ENCODE measurements at regions not wholly inside any gene's neighbourhood (a gene's known extent, or its start where the extent isn't known, plus 50 kb on each side); places are given as distances from the start of the nearest gene placed in this dataset.

DNA sequence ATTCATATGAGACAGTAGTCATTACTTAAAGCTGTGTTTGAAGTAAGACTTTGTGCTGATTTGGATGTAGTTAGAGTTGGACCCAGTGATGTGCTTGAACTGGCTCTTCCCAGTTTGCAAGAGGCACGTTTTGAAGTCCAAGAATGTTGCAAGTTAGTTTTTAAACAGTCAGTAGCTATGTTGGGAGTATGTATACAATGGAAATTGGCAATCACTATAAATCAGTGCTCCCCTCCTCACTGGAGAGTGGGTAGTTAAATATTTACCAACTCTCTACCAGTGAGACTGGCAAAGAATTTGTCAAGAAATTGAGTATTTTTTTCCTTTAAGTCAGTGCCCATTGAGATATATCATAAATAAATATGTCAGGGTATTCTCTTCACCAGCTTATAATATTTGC lies 191.9 kb upstream of the SPRY1 start:
- Histone ChIP-seq H3K4me1 (ENCODE audit: control insufficient read depth, insufficient read depth, low read length) (no peaks in the 10 kb centered on the region), H3K9me3 (ENCODE audit: control insufficient read depth, low read length) (no peaks in the 10 kb centered on the region)

DNA sequence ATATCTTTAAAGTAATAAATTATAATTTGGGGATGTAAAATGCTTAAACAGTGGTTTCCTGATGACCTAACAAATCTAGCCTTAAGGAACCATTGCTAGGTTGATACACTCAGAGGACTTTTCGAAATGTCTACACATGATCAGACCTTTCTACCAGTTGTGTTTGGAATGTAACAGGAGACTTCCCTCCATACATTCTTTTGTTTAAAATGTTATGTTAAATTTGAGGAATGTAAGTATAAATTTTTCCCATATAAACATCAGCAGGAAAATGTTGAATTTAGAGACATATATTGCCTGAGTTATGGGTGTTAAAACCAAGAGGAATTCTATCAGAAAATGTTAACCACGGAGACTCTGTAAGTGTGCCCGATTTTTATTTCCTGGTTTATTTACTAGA lies 190.6 kb upstream of the SPRY1 start:
- Histone ChIP-seq H3K4me1 (ENCODE audit: control insufficient read depth, insufficient read depth, low read length) (no peaks in the 10 kb centered on the region), H3K9me3 (ENCODE audit: control insufficient read depth, low read length) (no peaks in the 10 kb centered on the region), H3K4me3 (ENCODE audit: low read length) (no peak overlapping the region), H3K9ac (ENCODE audit: low read length) (no peak overlapping the region), H3K36me3 (ENCODE audit: control insufficient read depth, insufficient read depth, low read length) (no peaks in the 10 kb centered on the region), H3K27me3 (ENCODE audit: control insufficient read depth, insufficient read depth, low read length) (no peaks in the 10 kb centered on the region)

More for the DNA sequence above, 191.9 kb upstream of the SPRY1 start:
- Histone ChIP-seq H3K4me3 (ENCODE audit: low read length) (no peak overlapping the region), H3K36me3 (ENCODE audit: control insufficient read depth, insufficient read depth, low read length) (no peaks in the 10 kb centered on the region), H3K27me3 (ENCODE audit: control insufficient read depth, insufficient read depth, low read length) (no peaks in the 10 kb centered on the region), H3K9ac (ENCODE audit: low read length) (no peak overlapping the region)

DNA sequence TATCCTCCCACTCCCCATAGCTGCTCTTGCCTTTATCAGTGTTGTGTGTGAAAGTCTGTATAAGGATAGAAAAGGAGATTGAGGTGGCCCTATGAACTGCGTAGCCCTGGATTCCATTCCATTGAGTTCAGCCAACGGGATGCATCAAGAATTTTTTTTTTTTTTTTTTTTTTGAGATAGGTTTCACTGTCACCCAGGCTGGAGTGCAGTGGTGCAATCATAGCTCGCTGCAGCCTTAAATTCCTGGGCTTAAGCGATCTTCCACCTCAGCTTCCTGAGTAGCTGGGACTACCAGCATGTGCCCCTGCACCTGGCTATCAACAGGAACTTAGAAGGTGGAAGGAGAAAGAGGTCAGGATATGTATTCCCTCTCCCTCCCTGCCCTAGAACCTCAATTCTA lies 187.2 kb upstream of the SPRY1 start:
- H3K9me3 ChIP-seq (ENCODE audit: control insufficient read depth, low read length) = no peaks in the 10 kb centered on the region
- H3K36me3 ChIP-seq (ENCODE audit: control insufficient read depth, insufficient read depth, low read length) = no peaks in the 10 kb centered on the region
- H3K9ac ChIP-seq (ENCODE audit: low read length) = no peak overlapping the region
- H3K4me3 ChIP-seq (ENCODE audit: low read length) = no peak overlapping the region
- no peaks in the 10 kb centered on the region for H3K4me1 ChIP-seq (ENCODE audit: control insufficient read depth, insufficient read depth, low read length)
- H3K27me3 ChIP-seq (ENCODE audit: control insufficient read depth, insufficient read depth, low read length) = no peaks in the 10 kb centered on the region

DNA sequence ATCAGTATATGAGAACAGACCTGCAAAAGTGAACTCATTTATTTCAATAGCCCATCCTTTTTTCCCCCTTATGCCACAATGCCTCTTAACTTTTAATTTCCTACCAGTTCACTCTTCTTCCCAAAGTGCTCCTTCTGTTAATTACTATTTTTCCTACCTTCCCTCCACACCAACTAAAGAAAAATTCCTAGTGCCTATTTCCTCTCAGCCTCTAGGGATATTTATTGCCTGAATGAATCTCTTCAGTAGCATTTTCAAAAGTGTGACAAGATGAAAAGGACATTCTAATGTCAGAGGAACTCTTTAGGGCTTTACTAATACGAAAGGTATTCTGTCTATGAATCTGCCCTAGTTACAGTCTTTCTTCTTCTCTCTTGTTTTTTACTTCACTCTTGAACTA lies 181.1 kb upstream of the SPRY1 start:
- no peak overlapping the region for H3K4me3 ChIP-seq (ENCODE audit: low read length)

DNA sequence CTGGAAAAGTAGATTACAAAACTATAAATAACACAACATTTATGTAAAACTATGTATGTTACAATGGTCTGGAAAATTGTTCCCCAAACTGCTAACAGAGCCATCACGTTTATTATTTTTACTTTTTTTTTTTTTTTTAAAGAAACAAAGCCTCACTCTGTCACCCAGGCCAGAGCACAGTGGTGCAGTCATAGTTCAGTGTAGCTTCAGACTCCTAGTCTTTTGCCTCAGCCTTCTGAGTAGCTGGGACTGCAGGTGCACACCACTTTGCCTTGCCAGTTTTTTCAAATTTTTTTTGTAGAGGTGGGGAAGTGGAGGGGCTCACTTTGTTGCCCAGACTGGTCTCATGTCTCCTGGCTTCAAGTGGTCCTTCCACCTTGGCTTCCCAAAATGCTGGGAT lies 180.1 kb upstream of the SPRY1 start:
- Histone ChIP-seq H3K4me3 (ENCODE audit: low read length) (no peak overlapping the region), H3K4me1 (ENCODE audit: control insufficient read depth, insufficient read depth, low read length) (no peaks in the 10 kb centered on the region), H3K9ac (ENCODE audit: low read length) (no peak overlapping the region)

More for the DNA sequence above, 181.1 kb upstream of the SPRY1 start:
- Histone ChIP-seq H3K36me3 (ENCODE audit: control insufficient read depth, insufficient read depth, low read length) (no peaks in the 10 kb centered on the region), H3K4me1 (ENCODE audit: control insufficient read depth, insufficient read depth, low read length) (no peaks in the 10 kb centered on the region), H3K27me3 (ENCODE audit: control insufficient read depth, insufficient read depth, low read length) (no peaks in the 10 kb centered on the region), H3K9ac (ENCODE audit: low read length) (no peak overlapping the region), H3K9me3 (ENCODE audit: control insufficient read depth, low read length) (no peaks in the 10 kb centered on the region)

DNA sequence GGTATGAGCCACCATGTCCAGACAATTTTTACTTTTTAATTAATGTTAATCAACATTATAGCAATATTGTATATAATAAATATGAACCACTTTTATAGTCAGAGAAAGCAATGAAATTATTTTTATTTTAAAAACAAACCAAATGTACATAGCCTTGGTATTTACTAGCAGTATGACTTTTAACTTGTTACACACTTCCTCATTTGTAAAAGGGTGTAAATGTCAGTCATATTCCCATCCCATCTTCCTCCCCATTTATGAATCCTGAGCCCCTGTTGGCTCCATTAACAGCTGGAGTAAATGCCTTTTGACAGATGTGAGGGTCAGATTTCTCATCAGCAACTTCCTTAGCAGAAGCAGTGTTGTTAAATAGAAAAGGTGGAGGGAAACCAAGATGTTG lies 179.6 kb upstream of the SPRY1 start:
- Histone ChIP-seq H3K4me3 (ENCODE audit: low read length) (no peak overlapping the region), H3K27me3 (ENCODE audit: control insufficient read depth, insufficient read depth, low read length) (no peaks in the 10 kb centered on the region), H3K36me3 (ENCODE audit: control insufficient read depth, insufficient read depth, low read length) (no peaks in the 10 kb centered on the region)

More for the DNA sequence above, 180.1 kb upstream of the SPRY1 start:
- Histone ChIP-seq H3K9me3 (ENCODE audit: control insufficient read depth, low read length) (no peaks in the 10 kb centered on the region), H3K36me3 (ENCODE audit: control insufficient read depth, insufficient read depth, low read length) (no peaks in the 10 kb centered on the region), H3K27me3 (ENCODE audit: control insufficient read depth, insufficient read depth, low read length) (no peaks in the 10 kb centered on the region)

DNA sequence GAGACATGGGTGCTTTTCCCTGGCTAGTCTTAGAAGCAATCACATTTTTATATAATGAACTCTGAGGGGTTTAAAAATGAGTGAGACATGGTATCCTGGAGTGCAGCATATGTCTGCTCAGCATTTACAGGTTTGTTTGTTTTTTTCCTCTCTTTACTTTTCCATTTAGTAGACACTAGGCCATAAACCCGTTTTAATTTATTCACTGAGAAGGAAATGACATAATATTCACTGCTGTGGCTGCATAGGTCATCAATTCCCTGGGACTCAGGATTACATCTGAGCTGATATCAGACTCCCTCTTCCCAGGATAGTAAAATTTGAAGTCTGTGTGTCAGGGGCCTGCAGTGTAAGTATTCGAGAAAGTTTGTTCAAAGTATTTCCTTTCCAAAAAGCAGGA lies 178.9 kb upstream of the SPRY1 start:
- Histone ChIP-seq H3K4me1 (ENCODE audit: control insufficient read depth, insufficient read depth, low read length) (no peaks in the 10 kb centered on the region), H3K9ac (ENCODE audit: low read length) (no peak overlapping the region), H3K27me3 (ENCODE audit: control insufficient read depth, insufficient read depth, low read length) (no peaks in the 10 kb centered on the region), H3K9me3 (ENCODE audit: control insufficient read depth, low read length) (no peaks in the 10 kb centered on the region), H3K36me3 (ENCODE audit: control insufficient read depth, insufficient read depth, low read length) (no peaks in the 10 kb centered on the region), H3K4me3 (ENCODE audit: low read length) (no peak overlapping the region)

More for the DNA sequence above, 179.6 kb upstream of the SPRY1 start:
- H3K4me1 ChIP-seq (ENCODE audit: control insufficient read depth, insufficient read depth, low read length) = no peaks in the 10 kb centered on the region
- H3K9me3 ChIP-seq (ENCODE audit: control insufficient read depth, low read length) = no peaks in the 10 kb centered on the region
- no peak overlapping the region for H3K9ac ChIP-seq (ENCODE audit: low read length)

DNA sequence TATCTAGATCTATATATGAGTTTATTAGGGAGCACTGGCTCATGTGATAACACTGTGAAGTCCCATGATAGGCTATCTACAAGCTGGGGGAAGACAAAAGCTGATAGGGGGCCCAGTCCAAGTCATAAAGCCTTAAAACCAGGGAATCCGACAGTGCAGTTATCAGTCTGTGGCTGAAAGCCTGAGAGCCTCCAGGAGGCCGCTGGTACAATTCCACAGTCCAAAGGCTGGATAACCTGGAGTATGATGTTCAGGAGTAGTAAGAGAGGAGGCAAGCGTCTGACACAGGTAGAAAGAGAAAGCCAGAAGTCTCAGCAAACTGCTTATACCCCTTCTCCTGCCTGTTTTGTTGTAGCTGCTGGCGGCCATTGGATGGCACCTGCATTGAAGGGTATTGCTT lies 177.6 kb upstream of the SPRY1 start:
- Histone ChIP-seq H3K4me3 (ENCODE audit: low read length) (no peak overlapping the region), H3K27me3 (ENCODE audit: control insufficient read depth, insufficient read depth, low read length) (no peaks in the 10 kb centered on the region), H3K9ac (ENCODE audit: low read length) (no peak overlapping the region), H3K9me3 (ENCODE audit: control insufficient read depth, low read length) (no peaks in the 10 kb centered on the region), H3K4me1 (ENCODE audit: control insufficient read depth, insufficient read depth, low read length) (no peaks in the 10 kb centered on the region), H3K36me3 (ENCODE audit: control insufficient read depth, insufficient read depth, low read length) (no peaks in the 10 kb centered on the region)

DNA sequence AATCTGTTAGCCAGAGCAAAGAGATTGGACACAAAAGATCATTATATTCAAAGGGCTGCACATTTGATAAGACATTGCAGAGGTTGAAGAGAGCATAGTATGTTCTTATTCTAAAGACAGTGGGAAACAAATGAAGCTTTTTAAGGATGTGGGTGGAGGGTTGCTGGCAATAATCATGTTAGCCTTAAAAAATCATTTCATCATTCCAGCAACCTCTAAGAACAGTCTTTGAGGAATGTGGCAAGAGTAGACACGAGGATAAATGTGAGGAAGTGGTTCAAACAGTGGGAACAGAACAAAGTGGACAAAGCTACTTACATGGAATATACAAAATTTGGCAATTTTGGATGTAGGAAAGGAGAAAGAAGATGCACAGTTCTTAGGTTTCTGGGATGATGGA lies 167.3 kb upstream of the SPRY1 start:
- Histone ChIP-seq H3K9me3 (ENCODE audit: control insufficient read depth, low read length) (no peaks in the 10 kb centered on the region), H3K36me3 (ENCODE audit: control insufficient read depth, insufficient read depth, low read length) (no peaks in the 10 kb centered on the region), H3K4me3 (ENCODE audit: low read length) (no peak overlapping the region), H3K27me3 (ENCODE audit: control insufficient read depth, insufficient read depth, low read length) (no peaks in the 10 kb centered on the region), H3K4me1 (ENCODE audit: control insufficient read depth, insufficient read depth, low read length) (no peaks in the 10 kb centered on the region), H3K9ac (ENCODE audit: low read length) (no peak overlapping the region)

DNA sequence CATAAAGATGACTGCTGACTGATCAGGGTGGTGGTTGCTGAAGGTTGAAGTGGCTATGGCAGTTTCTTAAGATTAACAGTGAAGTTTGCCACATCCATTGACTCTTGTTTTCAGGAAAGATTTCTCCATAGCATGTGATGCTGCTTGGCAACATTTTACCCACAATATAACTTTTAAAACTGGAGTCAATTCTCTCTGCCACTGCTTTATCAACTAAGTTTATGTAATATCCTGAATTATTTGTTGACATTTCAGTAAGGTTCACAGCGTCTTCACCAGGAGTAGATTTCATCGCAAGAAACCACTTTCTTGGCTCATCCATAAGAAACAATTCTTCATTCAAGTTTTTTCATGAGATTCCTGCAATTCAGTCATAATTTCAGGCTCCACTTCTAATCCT lies 166.5 kb upstream of the SPRY1 start:
- Histone ChIP-seq H3K9ac (ENCODE audit: low read length) (no peak overlapping the region), H3K9me3 (ENCODE audit: control insufficient read depth, low read length) (no peaks in the 10 kb centered on the region), H3K4me1 (ENCODE audit: control insufficient read depth, insufficient read depth, low read length) (no peaks in the 10 kb centered on the region), H3K27me3 (ENCODE audit: control insufficient read depth, insufficient read depth, low read length) (no peaks in the 10 kb centered on the region), H3K36me3 (ENCODE audit: control insufficient read depth, insufficient read depth, low read length) (no peaks in the 10 kb centered on the region), H3K4me3 (ENCODE audit: low read length) (no peak overlapping the region)

DNA sequence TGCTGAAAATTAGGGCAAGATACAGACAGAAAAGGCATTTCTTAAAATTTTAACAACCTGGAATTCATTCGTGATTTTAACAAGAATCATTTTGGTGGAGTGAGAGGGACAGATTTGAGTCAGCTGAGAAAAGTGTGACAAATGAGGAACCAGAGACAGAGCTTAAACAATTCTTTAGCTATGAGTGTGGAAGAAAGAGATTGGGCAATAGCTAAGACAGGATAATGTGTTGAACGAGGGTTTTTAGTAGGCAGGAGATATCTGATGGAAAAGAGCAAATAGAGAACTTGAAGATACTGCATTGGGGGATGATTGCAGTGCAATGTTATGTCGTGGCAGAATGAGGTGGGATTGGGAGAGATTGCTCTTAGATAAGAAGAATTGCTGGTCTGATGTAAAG lies 164.2 kb upstream of the SPRY1 start:
- Histone ChIP-seq H3K36me3 (ENCODE audit: control insufficient read depth, insufficient read depth, low read length) (no peaks in the 10 kb centered on the region), H3K9me3 (ENCODE audit: control insufficient read depth, low read length) (no peaks in the 10 kb centered on the region), H3K27me3 (ENCODE audit: control insufficient read depth, insufficient read depth, low read length) (no peaks in the 10 kb centered on the region), H3K4me3 (ENCODE audit: low read length) (no peak overlapping the region), H3K9ac (ENCODE audit: low read length) (no peak overlapping the region), H3K4me1 (ENCODE audit: control insufficient read depth, insufficient read depth, low read length) (no peaks in the 10 kb centered on the region)

DNA sequence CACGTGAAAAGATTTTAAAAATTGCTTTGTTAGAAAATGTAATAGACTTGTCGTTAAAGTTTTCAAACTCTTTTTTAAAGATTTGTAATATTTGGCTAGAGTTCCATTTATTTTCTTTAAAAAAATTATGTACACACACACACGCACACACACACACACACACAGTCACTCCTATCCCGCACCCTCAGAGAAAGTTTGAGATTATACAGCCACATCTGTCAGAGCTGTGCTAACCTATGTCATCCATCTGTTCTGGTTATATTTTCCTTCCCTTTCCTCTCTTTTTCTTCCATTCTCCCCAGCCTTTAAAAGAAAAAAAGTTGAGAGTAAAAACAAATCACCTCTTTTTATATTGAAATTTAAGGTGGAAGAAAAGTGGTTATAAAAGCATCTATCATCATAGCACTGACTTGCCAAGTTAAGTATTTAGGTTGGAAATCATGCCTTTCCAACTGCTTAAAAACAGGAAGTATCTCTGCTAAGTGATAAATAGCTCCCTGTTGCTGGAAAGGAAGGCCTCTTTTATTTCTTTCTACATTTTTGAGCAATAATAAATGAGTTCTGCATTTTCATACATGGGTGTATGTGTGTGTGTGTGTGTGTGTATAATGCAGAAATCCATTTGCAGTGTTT lies 163.3 kb upstream of the SPRY1 start:
- Histone ChIP-seq H3K36me3 (ENCODE audit: control insufficient read depth, insufficient read depth, low read length) (no peaks in the 10 kb centered on the region), H3K27me3 (ENCODE audit: control insufficient read depth, insufficient read depth, low read length) (no peaks in the 10 kb centered on the region), H3K9ac (ENCODE audit: low read length) (no peak overlapping the region), H3K9me3 (ENCODE audit: control insufficient read depth, low read length) (no peaks in the 10 kb centered on the region), H3K4me1 (ENCODE audit: control insufficient read depth, insufficient read depth, low read length) (no peaks in the 10 kb centered on the region), H3K4me3 (ENCODE audit: low read length) (no peak overlapping the region)

DNA sequence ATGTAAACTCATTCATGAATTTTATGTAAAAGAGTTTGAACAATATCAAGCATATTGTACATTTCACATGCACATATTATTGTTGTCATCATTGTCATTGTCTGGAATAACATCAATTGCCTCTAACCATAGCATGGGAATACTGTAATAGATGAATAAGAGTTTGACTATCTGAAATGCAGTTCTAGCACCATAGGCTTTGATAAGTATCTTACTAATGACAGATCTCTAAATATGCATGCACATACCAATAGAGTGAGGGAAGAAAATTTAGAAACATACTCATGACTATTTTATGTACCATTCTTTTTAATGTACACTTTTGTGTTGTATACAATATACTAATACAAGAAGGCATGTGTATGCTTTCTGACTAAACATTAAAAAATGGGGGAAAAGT lies 161.6 kb upstream of the SPRY1 start:
- H3K4me1 ChIP-seq (ENCODE audit: control insufficient read depth, insufficient read depth, low read length) = no peaks in the 10 kb centered on the region
- no peaks in the 10 kb centered on the region for H3K36me3 ChIP-seq (ENCODE audit: control insufficient read depth, insufficient read depth, low read length)

More for the DNA sequence above, 161.6 kb upstream of the SPRY1 start:
- Histone ChIP-seq H3K9ac (ENCODE audit: low read length) (no peak overlapping the region), H3K9me3 (ENCODE audit: control insufficient read depth, low read length) (no peaks in the 10 kb centered on the region), H3K4me3 (ENCODE audit: low read length) (no peak overlapping the region), H3K27me3 (ENCODE audit: control insufficient read depth, insufficient read depth, low read length) (no peaks in the 10 kb centered on the region)

Data from mucosa of stomach (tissue), 1 donor.